DND-41 (cell line): ENCODE measurements at regions not wholly inside any gene's neighbourhood (a gene's known extent, or its start where the extent isn't known, plus 50 kb on each side); places are given as distances from the start of the nearest gene placed in this dataset.
"Not testable (repeated sequence)": the region's sequence is repeated elsewhere in the genome, so short reads cannot be mapped to it uniquely, and the experiment has no call there.

Source experiments
- EZH2 ChIP-seq: IDR thresholded peaks from 3 replicates; pipeline ENCODE4 v1.6.1; 2012; ENCODE audit warnings: borderline replicate concordance, low read depth, mild to moderate bottlenecking, moderate library complexity, low read length, inconsistent platforms; ENCODE audit not compliant: severe bottlenecking
- TF ChIP-seq, protein P1 (sequence below): IDR thresholded peaks from 2 replicates; pipeline ENCODE4 v1.5.1; 2012; ENCODE audit warnings: borderline replicate concordance, low read length, moderate library complexity, mild to moderate bottlenecking; ENCODE audit not compliant: poor library complexity, severe bottlenecking; ENCODE audit errors: extremely low read depth

DNA sequence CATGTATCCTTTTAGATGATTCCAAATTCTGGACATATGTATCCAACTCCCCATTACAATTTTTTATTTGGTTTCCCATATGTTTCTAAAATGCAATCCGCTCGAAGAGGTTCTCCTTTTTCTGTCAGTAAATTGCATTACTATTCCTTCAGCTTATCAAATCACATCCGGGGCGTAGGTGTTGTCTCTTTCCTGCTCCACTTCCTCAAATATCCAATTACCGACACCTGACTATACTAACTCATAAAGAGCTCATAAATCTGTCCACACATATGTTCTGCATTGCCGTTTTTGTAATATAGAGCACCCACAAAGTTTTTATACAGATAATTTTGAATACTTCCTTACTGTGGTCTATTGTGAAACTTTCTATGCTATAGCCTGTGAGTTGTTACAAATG, 63.1 kb upstream of the HSFY2 start:
- TF ChIP-seq, protein P1, sequence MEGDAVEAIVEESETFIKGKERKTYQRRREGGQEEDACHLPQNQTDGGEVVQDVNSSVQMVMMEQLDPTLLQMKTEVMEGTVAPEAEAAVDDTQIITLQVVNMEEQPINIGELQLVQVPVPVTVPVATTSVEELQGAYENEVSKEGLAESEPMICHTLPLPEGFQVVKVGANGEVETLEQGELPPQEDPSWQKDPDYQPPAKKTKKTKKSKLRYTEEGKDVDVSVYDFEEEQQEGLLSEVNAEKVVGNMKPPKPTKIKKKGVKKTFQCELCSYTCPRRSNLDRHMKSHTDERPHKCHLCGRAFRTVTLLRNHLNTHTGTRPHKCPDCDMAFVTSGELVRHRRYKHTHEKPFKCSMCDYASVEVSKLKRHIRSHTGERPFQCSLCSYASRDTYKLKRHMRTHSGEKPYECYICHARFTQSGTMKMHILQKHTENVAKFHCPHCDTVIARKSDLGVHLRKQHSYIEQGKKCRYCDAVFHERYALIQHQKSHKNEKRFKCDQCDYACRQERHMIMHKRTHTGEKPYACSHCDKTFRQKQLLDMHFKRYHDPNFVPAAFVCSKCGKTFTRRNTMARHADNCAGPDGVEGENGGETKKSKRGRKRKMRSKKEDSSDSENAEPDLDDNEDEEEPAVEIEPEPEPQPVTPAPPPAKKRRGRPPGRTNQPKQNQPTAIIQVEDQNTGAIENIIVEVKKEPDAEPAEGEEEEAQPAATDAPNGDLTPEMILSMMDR, result not testable (repeated sequence)
- not testable (repeated sequence) for TF ChIP-seq EZH2
